Ovary (tissue), 3 donors: ENCODE measurements at regions not wholly inside any gene's neighbourhood (a gene's known extent, or its start where the extent isn't known, plus 50 kb on each side); places are given as distances from the start of the nearest gene placed in this dataset.

Experiments
- CTCF ChIP-seq, 3 donors: fragments of 450-650 bp in 2 of 3; fragments of 200-600 bp in 1 of 3; IDR thresholded peaks; one replicate each; pipeline versions ENCODE4 v1.5.1 to v1.8.0; 2016 to 2022; ENCODE audit warnings: antibody characterized with exemption in 3 of 3, mild to moderate bottlenecking in 1 of 3
- EP300 ChIP-seq: sonication (generic); formaldehyde crosslinking; IDR thresholded peaks from one replicate; pipeline ENCODE4 v1.6.1; 2017; ENCODE audit warnings: antibody characterized with exemption
- POLR2A ChIP-seq: fragments of 450-650 bp; IDR thresholded peaks from one replicate; pipeline ENCODE4 v1.6.1; 2017; ENCODE audit warnings: antibody characterized with exemption, mild to moderate bottlenecking, moderate library complexity
- donor health status: DM: no; HTN: no; CAD: no.

GRCh38 chr3:164332831-164333802 lies 745.2 kb downstream of the SI start:
- TF ChIP-seq CTCF (IDR thresholded peaks at IDR 0.05): no peak
- no peak for TF ChIP-seq EP300
- TF ChIP-seq POLR2A: no peak
